ENCODE measurements at regions not wholly inside any gene's neighbourhood (a gene's known extent, or its start where the extent isn't known, plus 50 kb on each side); places are given as distances from the start of the nearest gene placed in this dataset.
"Not testable (repeated sequence)": the region's sequence is repeated elsewhere in the genome, so short reads cannot be mapped to it uniquely, and the experiment has no call there.

- intact Hi-C loops (cut with DNase I), result no loop called here
- ATAC-seq (no peak), DNase-seq (ENCODE audit: missing footprints) (no peak)
These were observed 84.9 kb upstream of the NRN1 start for GRCh38 chr6:6091608-6092002.

GRCh38 chr6:6090861-6091607 lies 84.3 kb upstream of the NRN1 start:
- intact Hi-C loops (cut with DNase I), result no loop called here
- DNase-seq (ENCODE audit: missing footprints) (no peak), ATAC-seq (no peak)

- DNase-seq (ENCODE audit: missing footprints), result no peak
- intact Hi-C loops (cut with DNase I), result no loop called here
- no peak for ATAC-seq
These were observed 79.4 kb upstream of the NRN1 start for GRCh38 chr6:6085928-6086668.

- intact Hi-C loops (cut with DNase I), result no loop called here
- DNase-seq (ENCODE audit: missing footprints) (no peak), ATAC-seq (no peak)
These were observed 74.2 kb upstream of the NRN1 start for GRCh38 chr6:6080975-6081374.

GRCh38 chr6:6074190-6074589 lies 67.5 kb upstream of the NRN1 start:
- no peak for DNase-seq (ENCODE audit: missing footprints)
- no peak for ATAC-seq
- intact Hi-C loops (cut with DNase I), result no loop called here

- DNase-seq (ENCODE audit: missing footprints); ATAC-seq; intact Hi-C loops (cut with DNase I): not testable (repeated sequence)
These were observed 61.4 kb upstream of the NRN1 start for GRCh38 chr6:6068157-6068556.

GRCh38 chr6:6058054-6058444 lies 51.3 kb upstream of the NRN1 start:
- intact Hi-C loops (cut with DNase I), result loop anchor here (10.0 kb wide), 1 partner anchor 267 kb away; the partner anchor contains the start of gene F13A1
- no peak for ATAC-seq
- DNase-seq (ENCODE audit: missing footprints), result no peak

GRCh38 chr6:6057442-6058053 lies 50.8 kb upstream of the NRN1 start:
- no peak for DNase-seq (ENCODE audit: missing footprints)
- peak; percentile 48 for ATAC-seq
- intact Hi-C loops (cut with DNase I), result loop anchor here (1.0 to 10.0 kb wide), 3 partner anchors 267 to 490 kb away; partner anchors contain the start of gene F13A1

All from Right ventricle myocardium inferior (tissue), 1 donor.